ENCODE measurements at regions not wholly inside any gene's neighbourhood (a gene's known extent, or its start where the extent isn't known, plus 50 kb on each side); places are given as distances from the start of the nearest gene placed in this dataset.

DNA sequence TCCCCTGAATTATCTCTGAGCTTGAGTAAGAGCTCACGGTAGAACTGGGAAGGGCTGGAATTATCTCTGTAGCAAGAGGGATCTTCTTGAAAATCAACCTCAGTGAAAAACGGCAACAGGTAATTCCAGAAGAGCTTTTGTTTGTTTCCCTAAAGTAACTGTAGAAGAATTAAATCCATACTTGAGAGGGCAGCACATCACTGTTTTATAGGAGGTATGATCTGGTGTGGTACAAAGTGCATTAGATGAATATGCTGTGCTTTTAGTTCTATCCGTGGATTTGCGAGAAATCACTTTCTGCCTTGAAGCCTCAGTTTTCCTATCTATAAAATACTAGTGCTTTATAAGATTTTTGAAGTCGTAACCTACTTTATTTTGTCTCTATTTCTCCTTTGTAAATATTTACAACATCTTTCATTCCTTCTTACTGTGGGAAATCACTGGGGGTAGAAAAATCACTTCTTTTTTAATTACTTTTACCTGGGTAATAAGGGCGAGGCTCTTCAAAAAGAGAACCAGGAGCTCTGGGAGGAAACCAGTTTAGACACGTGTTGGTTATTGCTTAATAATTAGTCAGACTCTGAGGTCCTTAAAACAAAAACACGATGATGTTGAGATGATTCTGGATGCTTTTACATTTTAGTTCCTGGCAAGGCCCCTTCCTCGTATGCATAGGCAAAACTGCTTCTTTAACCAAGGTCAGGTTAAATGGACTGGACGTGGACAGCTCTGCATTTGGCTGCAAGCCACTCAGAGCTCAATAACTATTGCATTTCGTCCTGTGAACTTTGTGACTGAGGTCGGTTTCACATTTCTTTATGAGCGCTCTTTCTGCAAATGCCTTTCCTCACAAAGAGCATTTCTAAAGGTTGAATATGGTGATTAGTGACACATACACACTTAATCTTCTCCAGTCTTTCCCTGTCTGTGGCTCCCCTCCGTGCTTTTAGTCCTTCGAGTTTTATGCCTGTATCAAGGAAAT is 376.1 kb downstream of the BRINP1 start:
- Histone ChIP-seq H3K36me3 (ENCODE audit: insufficient read depth, low read length) (no peaks in the 10 kb centered on the region), H3K9ac (ENCODE audit: low read length) (no peak overlapping the region)
- TF ChIP-seq POLR2AphosphoS5 (IDR thresholded peaks at IDR 0.05), result peak; percentile 17
- TF ChIP-seq SMC3 (conservative IDR thresholded peaks at IDR 0.05; ENCODE audit: poor library complexity), result no peak

GRCh38 chr9:118993965-118994364 is 375.3 kb downstream of the BRINP1 start:
- TF ChIP-seq RAD21 (conservative IDR thresholded peaks at IDR 0.05), result no peak
- no peak for TF ChIP-seq REST (IDR thresholded peaks at IDR 0.05; ENCODE audit: borderline replicate concordance)
- TF ChIP-seq, protein P1, sequence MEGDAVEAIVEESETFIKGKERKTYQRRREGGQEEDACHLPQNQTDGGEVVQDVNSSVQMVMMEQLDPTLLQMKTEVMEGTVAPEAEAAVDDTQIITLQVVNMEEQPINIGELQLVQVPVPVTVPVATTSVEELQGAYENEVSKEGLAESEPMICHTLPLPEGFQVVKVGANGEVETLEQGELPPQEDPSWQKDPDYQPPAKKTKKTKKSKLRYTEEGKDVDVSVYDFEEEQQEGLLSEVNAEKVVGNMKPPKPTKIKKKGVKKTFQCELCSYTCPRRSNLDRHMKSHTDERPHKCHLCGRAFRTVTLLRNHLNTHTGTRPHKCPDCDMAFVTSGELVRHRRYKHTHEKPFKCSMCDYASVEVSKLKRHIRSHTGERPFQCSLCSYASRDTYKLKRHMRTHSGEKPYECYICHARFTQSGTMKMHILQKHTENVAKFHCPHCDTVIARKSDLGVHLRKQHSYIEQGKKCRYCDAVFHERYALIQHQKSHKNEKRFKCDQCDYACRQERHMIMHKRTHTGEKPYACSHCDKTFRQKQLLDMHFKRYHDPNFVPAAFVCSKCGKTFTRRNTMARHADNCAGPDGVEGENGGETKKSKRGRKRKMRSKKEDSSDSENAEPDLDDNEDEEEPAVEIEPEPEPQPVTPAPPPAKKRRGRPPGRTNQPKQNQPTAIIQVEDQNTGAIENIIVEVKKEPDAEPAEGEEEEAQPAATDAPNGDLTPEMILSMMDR (IDR thresholded peaks at IDR 0.05; ENCODE audit: poor library complexity, severe bottlenecking), result no peak
- TF ChIP-seq POLR2AphosphoS5 (IDR thresholded peaks at IDR 0.05), result no peak
- TF ChIP-seq SMC3 (conservative IDR thresholded peaks at IDR 0.05; ENCODE audit: poor library complexity), result no peak
- no peak for TF ChIP-seq MXI1 (conservative IDR thresholded peaks at IDR 0.05; ENCODE audit: poor library complexity, severe bottlenecking)
- TF ChIP-seq EP300 (conservative IDR thresholded peaks at IDR 0.05; ENCODE audit: poor library complexity, severe bottlenecking), result no peak
- no peak for TF ChIP-seq TAF1 (IDR thresholded peaks at IDR 0.05; ENCODE audit: low read depth)
- H3K9me2 ChIP-seq (ENCODE audit: insufficient read depth, low read length), result no peaks in the 10 kb centered on the region
- no peaks in the 10 kb centered on the region for H3F3A ChIP-seq (ENCODE audit: insufficient read depth, low read length, poor library complexity, severe bottlenecking)
- no peaks in the 10 kb centered on the region for H3K36me3 ChIP-seq (ENCODE audit: insufficient read depth, low read length)
- H3K27ac ChIP-seq (ENCODE audit: low read length), result no peak overlapping the region
- no peaks in the 10 kb centered on the region for H3K27me3 ChIP-seq (ENCODE audit: insufficient read depth, low read depth, low read length)
- H3K79me2 ChIP-seq (replicated peaks; ENCODE audit: insufficient read depth, low read length), result no peaks in the 10 kb centered on the region
- no peak overlapping the region for H3K9ac ChIP-seq (ENCODE audit: low read length)
- no peak overlapping the region for H3K4me2 ChIP-seq (ENCODE audit: low read length)
- H3K9me3 ChIP-seq (ENCODE audit: low read length), result no peaks in the 10 kb centered on the region
- H2AFZ ChIP-seq (ENCODE audit: low read depth, low read length), result no peak overlapping the region
- no peak overlapping the region for H3K4me3 ChIP-seq (ENCODE audit: low read length)
- no peaks in the 10 kb centered on the region for H4K20me1 ChIP-seq (ENCODE audit: insufficient read depth)

More for the DNA sequence above, 376.1 kb downstream of the BRINP1 start:
- no peaks in the 10 kb centered on the region for H3K79me2 ChIP-seq (replicated peaks; ENCODE audit: insufficient read depth, low read length)
- H2AFZ ChIP-seq (ENCODE audit: low read depth, low read length), result no peak overlapping the region
- H3K27ac ChIP-seq (ENCODE audit: low read length), result no peak overlapping the region
- no peaks in the 10 kb centered on the region for H4K20me1 ChIP-seq (ENCODE audit: insufficient read depth)
- no peaks in the 10 kb centered on the region for H3K9me2 ChIP-seq (ENCODE audit: insufficient read depth, low read length)
- no peak overlapping the region for H3K4me3 ChIP-seq (ENCODE audit: low read length)
- no peaks in the 10 kb centered on the region for H3F3A ChIP-seq (ENCODE audit: insufficient read depth, low read length, poor library complexity, severe bottlenecking)
- H3K4me2 ChIP-seq (ENCODE audit: low read length), result no peak overlapping the region
- H3K27me3 ChIP-seq (ENCODE audit: insufficient read depth, low read depth, low read length), result no peaks in the 10 kb centered on the region
- no peaks in the 10 kb centered on the region for H3K9me3 ChIP-seq (ENCODE audit: low read length)

All from neural cell (in vitro differentiated cells).